DMS79 (cell line): ENCODE measurements at regions not wholly inside any gene's neighbourhood (a gene's known extent, or its start where the extent isn't known, plus 50 kb on each side); places are given as distances from the start of the nearest gene placed in this dataset.
A peak's percentile ranks its signal among the peaks of the same experiment; 100 is the strongest.

Source experiments
- DNase-seq: peaks from one replicate; lab custom pipeline; 2025; lab: John Stamatoyannopoulos, UW

DNA sequence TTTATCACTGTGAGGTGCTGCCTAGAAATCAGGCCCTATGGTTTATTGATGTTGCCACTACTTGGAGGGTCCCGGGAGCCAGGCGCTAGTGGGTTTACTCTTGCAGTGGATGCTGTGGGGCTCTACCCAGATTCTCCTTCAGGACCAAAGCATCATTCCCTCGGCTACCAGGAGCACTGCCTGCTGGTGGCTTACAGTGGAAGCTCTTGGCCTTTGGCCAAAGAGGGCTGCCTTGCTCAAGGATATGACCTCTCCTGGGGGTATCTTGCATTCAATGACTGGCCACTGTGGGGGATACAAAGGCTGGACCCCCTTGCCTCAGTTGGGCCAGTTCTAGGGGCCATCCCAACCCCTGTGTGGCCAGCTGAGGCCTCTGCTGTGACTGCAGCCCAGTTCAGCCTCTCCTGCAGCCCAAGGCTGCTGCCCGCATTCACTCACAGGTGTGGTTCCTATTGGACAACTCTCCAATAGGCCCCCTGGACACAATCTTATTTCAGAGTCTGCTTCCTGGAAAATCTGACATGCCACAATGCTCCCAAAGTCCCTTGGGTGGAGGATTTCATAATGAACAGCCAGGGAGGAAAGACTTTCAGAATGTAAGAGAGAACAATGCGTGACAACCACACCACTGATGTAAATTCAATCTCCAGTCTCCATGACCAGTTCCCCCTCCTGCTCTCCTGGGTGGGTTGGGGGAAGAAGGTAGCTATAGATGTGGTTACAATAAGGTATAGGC, 196.3 kb downstream of the SNX10 start:
- DNase-seq = no peak

DNA sequence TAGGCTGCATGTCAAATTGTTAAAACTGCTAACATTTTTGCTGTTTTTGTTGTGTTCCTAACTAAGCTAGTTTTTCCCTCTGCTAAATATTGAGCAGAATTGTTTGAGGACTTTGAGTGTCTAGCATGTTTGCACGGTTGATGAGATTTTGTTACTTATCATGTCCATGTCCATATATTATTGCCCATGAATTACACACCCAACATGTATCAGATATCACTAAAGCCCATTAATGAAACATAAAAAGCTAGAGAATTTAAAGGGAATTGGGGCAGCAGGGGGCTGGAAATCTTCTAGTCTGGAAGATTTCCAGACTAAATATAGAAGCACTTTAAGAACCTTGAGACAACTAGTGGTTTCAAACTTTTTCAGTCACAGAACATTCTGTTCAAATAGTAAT, 197.7 kb downstream of the SNX10 start:
- no peak for DNase-seq

DNA sequence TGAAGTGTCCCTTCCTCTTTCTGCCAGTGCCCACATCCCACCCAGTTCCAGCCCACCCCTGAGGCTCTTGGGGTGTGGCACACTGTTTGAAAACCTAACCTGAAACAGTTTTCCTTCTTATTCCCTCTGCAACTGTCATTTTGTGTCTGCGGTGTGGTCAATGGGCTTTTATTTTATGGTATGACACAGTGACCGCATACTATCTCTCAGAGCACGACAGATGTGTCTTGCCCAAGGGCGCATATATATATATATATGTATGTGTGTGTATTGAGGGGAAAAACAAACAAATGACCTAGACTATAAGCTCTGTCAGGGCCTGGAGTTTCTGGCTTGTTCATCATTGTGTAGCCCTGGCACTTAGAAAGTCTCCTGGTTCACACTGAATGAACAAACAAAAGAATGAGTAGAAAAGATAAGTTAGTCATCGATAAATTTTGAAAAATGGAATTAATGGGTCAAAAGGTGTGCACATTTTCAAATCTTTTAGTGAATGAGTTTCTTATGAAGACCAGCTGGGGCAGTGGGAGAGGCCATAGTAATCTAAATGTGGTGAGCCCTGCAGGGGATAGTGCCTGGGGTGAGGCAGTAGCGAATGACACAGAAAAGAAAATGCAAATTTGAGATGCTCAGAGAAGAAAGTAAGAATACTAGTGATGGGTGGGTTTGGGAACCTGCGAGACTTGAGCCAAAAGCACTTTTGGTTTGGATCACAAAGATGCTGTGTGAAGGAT, 198.4 kb downstream of the SNX10 start:
- DNase-seq = no peak

DNA sequence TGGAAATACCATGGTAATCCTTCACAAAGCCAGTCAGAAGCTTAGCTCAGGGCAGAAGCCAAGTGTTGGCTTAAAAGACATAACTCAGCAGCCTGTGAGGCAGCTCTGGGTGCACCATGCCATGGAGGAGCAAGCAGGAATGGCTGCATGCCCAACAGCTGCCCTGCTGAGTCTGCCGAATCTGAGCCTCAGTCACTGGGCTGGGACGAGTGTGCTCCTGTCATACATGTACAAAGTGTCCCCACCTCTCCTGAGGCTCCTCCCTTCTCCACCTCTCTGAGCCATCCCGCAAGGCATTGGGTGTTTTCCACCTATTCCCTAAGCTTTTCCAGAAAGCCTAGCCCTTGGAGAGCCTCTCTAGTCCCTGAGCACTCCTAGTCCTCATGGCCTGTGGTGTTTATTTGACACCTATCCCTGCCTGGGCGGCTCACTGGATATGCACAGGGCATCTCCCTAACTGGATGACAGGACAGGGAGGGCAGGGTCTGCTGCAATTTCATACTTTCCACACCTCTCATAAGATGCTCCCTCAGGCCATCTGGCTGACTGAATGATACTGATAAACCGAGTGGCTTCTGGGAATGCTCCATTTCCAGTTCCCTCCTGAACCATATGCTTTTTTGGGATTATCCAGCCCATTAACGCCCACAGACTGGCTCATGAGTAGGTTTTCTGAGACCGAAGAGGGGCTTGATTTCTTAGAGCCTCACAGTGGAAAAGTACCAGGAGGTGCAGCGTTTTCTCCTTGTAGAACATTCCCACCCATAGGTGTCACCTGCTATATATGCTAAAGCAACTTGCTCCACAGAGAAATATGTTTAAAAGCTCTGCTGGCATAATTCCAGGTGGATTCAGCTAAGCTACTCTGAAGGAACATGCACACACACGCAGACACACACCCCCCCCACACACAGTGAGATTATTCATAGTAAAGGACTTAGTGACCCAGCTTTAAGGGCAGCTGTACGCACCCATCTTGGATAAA, 199.3 kb downstream of the SNX10 start:
- peak; percentile 90 for DNase-seq

DNA sequence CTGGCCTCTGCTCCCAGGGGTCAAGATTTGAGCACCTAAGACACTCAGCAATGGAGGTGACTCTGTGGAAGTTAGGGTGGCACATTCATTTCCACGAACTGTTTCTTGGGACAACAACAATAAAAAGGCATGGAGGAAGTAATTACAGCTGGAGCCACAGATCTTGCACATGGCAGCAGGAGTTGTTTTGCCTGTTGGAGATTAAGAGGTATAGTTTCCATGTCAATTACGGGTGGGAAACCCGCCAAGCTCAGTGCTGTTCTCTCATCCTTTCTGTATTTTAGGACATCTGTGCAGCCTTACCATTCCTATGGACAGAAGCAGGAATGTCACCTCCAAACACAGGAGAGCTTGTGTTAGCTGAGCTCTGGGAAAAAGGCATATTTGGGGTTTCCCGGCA, 201.2 kb downstream of the SNX10 start:
- no peak for DNase-seq

DNA sequence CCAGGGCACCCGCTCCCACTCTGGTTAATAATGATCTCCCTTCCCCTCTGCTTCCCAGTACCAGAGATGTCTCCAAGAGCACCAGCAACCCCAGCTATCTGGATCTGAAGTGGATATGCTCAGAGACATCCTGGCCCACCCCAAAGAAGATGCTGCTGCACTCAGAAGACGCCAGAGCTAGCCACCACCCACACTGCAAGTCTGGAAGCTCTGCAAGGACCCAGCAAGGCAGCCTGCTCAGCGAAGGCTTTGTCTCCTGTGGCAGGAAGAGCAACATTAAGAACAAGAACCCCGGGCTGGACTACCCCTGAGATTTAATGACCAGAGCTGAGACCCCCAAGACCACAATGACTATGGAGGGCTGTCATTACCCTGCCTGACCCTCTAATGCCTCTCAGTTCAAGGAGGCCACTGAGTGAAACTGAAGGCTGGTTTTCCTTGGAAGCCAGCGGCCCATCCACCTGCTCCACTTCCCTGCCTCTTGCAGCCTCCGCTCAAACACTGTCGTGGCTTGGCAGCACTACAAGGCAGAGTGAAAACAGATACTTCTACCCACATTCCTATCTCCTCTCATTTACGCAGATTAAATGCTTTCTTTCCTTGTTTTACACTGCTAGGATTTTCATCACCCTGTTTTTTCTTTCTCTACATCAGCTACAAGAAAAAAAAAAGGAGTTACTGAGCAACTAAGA, 202.2 kb downstream of the SNX10 start:
- peak; percentile 11 for DNase-seq

DNA sequence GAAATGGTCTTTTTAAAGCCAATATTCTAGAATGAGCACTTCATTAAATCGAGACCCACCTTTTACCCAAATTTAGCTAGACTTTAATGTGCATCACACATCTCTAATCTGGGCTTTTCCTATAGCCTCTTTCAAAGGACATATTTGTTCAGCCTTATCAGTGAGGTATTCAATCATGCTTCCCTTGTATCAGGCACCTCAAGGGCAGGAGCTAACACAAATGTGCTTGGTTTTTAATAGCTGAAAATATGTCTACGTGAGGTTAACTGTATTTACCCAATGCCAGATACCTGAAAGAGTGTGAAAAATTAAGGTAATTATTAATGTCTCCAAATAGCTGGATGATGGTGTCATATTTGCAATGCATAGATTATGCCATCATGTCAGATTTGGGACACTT, 203.9 kb downstream of the SNX10 start:
- DNase-seq = no peak

DNA sequence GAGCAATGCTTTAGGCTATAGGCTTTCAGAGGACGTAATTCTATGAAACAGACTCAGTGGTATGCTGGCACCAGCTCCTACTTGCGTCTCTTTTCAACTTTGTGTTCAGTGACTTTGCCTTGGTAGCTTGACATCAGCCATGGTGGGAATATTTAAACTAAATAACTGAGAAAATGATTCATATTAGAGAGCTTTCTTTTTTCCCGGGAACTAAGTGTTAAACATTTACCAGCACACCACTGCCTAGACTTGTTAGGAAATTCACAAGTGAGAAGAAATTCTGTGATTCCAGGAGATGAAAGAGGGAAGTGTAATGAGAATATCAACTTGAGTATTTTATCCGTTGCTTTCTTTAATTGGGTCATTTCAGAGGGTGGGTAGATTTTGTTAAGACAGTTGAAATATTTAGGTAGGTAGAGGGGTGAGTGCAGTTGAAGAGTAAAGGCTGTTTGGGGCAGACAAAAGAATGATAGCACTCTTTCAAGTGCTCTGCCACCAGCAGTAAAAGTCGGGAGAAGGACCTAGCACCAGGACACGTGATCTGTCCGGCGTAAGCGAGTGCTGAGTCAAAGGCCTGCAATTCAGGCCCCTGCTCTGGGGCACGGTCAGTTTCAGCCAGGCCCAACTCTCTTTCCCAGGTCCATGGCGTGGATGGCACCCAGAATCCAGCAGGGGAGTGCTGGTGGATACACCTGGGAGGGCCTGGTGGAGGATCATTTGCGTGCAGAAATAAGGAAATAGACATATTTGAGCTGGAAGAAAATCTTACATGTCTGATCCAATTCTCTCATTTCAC, 206.3 kb downstream of the SNX10 start:
- DNase-seq = no peak

DNA sequence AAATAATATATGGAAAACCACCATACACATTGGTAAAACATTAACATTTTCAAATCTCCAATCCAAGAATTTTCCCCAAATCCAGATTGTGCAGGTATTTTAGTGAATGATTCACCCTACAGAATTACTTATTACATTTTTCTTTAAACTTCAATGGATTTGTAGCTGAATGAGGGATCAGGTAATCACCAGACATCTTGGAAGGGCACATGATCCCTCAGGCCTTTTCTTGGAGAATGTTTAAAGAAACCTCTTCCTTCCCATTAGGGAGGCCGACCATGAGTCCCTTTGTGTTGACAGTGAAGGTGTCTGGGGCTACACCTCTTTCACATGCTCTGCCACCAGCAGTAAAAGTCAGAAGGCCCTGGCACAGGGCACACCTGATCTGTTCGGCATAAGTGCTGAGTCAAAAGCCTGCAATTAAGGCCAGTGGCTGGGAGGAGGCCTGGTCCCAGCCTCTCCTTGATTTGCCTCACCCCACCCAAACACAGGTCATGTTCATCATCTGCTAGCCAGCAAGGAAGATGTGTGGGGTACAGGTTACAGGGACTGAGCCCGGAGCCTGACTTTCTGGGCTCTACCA, 207.7 kb downstream of the SNX10 start:
- DNase-seq = no peak

DNA sequence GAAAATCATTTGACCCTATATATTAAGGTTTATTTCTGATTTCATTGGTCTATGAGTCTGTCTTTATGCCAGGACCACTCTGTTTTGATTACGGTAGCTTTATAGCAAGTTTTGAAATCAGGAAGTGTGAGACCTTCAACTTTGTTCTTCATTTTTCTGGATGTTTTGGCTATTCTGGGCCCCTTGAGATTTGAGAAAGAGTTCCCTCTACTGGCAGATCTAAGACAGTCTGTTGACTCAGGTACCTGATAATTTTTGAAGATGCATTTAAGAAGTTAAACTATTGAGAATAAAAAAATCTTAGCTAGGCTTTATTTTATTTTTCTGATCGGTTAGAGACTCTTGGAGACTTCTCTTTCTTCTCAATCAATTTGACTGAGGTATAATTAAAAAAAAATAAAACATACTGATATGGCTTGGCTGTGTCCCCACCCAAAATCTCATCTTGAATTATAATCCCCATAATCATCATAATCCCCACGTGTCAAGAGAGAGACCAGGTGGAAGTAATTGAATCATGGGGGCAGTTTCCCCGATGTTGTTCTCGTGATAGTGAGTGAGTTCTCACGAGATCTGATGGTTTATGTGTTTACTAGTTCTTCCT, 209.2 kb downstream of the SNX10 start:
- DNase-seq = no peak

DNA sequence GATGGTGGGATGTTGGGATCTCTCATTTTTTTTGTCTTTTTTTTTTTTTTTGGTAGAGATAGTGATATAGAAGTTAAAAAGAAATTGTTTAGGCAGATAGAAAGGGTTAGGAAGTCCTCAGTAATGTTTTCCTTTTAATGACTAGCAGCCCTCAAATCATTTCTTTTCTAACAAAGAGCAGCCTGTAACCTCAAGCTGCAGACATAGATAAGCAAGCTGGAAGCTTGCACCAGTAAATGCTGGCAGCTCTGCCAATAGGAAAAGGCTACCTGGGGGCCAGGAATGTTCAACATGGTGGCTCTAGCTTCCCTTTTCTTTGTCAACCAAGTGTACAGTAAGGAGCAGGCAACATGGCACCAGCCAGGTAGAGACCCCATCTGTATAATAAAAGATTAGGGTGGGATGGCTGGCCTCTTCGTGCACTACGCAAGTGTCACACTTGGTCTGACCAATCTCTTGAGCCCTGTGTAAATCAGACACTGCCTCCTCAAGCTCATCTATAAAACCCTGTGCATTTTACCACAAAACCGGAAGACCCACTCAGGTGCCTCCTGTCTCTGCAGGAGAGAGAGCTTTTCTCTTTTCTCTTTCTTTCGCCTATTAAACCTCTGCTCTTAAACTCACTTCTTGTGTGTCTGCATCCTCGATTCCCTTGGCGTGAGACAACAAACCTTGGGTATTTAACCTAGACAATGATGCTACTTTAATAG, 212.9 kb downstream of the SNX10 start:
- DNase-seq = no peak

DNA sequence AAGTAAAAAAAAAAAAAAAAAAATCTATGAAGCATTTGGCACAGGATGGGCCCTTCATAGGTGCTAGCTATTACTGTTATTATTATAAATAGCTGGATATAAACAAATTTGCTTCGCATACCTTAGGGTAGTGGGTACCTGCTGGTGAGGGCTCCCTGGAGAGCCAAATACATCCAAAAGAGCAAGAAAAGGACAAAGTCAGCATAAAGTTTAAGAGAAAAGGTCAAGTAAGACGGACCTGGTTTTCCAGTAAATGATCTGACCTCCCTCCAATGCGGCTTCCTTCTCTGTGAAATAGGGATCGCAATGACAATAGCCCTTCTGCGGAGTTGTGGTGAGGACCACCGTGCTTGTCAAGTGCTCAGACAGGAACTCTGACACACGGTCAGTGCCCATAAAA, 214.5 kb downstream of the SNX10 start:
- DNase-seq = no peak

DNA sequence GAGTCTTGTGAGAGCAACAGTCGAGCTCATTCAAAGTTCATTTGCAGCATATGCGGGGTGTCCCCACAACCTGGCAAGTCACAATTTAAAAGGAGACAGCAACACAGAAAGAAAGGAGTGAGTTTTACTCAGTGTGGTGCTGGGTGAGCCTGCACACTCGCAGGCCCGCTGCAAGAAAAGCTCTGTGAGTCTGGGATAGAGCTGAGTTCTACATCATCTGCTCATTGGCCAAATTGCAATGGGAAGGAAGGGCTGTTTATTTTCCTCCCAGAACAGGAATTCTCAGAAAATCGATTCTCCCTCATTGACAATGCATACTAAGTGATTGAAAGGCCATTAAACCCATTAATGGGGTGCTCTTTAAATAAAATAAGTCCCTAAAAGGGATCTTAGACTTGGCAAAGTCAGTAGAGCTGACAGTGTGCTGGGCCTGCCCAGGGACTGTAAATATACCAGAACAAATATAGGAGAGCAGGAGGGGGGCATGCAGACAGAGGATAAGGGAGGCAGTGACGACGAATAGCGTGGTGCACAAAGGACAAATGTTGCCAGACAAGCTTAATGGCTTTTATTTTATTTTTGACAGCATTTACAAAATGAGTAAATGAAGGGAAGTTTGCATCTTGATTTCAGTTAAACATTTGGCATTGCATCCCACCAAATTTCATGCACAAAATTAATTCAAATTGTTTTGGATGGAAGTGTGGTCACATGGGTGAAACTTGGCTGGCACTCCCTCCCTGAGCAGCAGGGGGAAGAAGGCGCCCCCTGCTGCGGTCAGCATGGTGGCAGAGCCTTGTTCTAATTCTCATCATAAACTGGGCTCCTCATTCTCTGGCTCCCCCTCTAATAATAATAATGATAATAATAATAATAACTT, 215.7 kb downstream of the SNX10 start:
- no peak for DNase-seq

DNA sequence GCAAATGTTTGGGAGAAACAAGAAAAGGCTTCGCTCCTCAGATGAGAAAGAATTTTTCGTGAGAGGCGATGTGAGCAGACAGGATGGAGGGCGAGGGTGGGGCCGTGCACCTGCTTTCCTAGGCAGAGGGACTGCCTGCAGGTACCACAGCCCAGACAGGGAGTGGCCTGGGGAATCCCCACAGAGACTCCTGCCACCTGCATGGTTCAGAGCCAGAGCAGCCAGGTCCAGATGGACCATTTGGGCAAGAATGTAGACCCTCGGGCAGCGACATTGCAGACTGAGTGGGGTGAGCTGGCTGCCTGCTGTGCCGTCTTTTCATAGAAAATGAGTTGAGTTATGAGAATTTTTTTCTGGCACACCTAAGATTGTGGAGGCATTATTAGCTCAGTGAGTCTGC, 216.8 kb downstream of the SNX10 start:
- peak; percentile 53 for DNase-seq

DNA sequence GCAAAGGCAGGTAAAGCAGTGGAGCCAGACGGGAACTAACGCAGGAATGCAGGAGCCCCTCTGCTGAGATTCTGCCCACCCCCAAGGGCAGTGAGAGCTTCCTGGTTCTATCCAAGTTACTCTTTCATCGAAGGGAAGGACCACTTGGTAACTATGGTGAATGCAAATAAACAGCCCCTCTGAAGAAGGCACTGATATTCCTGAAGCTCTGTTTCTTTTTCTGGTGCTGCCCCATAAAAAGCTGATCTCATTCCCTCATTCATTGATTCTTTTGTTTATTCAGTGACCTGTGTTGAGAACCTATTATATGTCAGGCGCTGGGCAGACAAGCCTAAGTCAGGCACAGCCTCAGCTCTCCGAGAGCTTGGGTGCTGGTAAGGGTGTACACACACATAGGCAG, 217.3 kb downstream of the SNX10 start:
- DNase-seq = peak; percentile 77

DNA sequence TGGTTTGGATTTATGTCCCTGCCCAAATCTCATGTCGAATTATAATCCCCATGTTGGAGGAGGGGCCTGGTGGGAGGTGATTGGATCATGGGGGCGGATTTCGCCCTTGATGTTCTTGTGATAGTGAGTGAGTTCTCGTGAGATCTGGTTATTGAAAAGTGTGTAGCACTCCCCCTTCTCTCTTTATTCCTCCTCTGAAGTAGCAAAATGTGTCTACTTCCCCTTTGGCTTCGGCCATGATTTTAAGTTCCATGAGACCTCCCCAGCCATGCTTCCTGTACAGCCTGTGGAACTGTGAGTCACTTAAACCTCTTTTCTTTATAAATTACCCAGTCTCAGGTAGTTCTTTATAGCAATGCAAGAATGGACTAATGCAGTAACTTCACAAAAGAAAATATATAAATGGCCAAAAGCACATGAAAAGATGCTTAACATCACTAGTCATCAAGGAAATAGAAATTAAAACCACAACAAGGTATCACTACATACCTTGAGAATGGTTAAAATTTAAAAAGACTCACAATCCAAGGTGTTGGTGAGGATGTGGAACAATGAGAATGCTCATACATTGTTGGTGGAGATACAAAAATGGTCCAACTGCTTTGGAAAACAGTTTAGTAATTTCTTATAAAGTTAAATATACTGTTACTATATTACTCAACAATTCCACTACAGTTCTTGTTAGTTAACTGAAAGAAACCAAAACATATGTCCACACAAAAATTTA, 218.7 kb downstream of the SNX10 start:
- no peak for DNase-seq

DNA sequence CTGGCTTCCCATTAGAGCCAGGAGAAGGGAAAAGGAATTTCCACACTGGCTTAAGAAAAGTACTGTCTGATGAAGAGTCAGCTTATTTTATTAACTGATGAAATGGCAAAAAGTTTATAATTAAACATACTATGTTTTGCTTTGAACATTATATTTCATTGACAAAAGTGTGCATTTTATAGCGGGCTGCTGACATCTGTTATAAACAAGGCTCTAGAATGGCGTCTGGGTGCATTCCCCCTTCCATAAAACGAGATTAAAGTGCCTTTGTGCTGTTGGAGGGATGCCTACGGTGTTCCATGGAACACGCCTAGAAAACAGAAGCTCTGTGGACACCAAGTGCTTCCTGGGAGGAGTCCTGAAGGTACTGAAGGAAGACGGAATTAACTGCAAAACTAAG, 220.2 kb downstream of the SNX10 start:
- DNase-seq = no peak

DNA sequence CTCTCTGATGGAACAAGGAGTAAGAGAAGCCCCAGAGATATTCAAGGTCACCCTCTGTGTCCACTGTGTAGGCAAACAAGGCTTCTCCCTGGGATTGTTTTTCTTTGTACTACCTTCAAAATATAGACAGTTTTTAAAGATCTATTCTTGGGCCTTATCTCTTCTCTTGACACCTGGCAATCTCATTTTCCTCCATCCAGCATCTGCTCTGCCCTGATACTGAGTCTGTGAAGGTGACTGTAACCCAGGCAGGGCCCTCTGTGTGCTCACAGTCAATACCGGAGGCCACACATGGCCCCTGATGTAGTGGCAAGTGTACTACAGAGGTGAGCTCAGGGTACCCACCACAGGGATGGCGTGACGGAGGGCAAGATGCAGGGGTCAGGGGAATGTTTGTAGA, 221.1 kb downstream of the SNX10 start:
- no peak for DNase-seq
